ENCODE measurements at regions not wholly inside any gene's neighbourhood (a gene's known extent, or its start where the extent isn't known, plus 50 kb on each side); places are given as distances from the start of the nearest gene placed in this dataset.
"Not testable (repeated sequence)": the region's sequence is repeated elsewhere in the genome, so short reads cannot be mapped to it uniquely, and the experiment has no call there.

- no peak for DNase-seq
These were observed 348.9 kb upstream of the ISL1 start for GRCh38 chr5:51034222-51034901.

GRCh38 chr5:51039424-51040329, 343.6 kb upstream of the ISL1 start:
- no peak for DNase-seq

GRCh38 chr5:51043745-51044144, 339.5 kb upstream of the ISL1 start:
- no peak for DNase-seq

GRCh38 chr5:51047369-51047768, 335.9 kb upstream of the ISL1 start:
- no peak for DNase-seq

GRCh38 chr5:51053361-51053760, 329.9 kb upstream of the ISL1 start:
- DNase-seq: no peak

GRCh38 chr5:51060953-51061352, 322.3 kb upstream of the ISL1 start:
- DNase-seq: no peak

GRCh38 chr5:51072937-51073336, 310.3 kb upstream of the ISL1 start:
- no peak for DNase-seq

GRCh38 chr5:51082741-51083140, 300.5 kb upstream of the ISL1 start:
- no peak for DNase-seq

GRCh38 chr5:51091816-51092215, 291.4 kb upstream of the ISL1 start:
- no peak for DNase-seq

GRCh38 chr5:51095486-51095885, 287.8 kb upstream of the ISL1 start:
- DNase-seq: no peak

- DNase-seq: no peak
These were observed 286.4 kb upstream of the ISL1 start for GRCh38 chr5:51096859-51097258.

GRCh38 chr5:51099173-51099853, 283.9 kb upstream of the ISL1 start:
- DNase-seq: no peak

GRCh38 chr5:51104556-51104955, 278.7 kb upstream of the ISL1 start:
- DNase-seq: no peak

GRCh38 chr5:51109786-51110410, 273.4 kb upstream of the ISL1 start:
- no peak for DNase-seq

- no peak for DNase-seq
These were observed 252.0 kb upstream of the ISL1 start for GRCh38 chr5:51131266-51131665.

- no peak for DNase-seq
These were observed 245.1 kb upstream of the ISL1 start for GRCh38 chr5:51138164-51138563.

- no peak for DNase-seq
These were observed 234.8 kb upstream of the ISL1 start for GRCh38 chr5:51148437-51148836.

- DNase-seq: no peak
These were observed 227.0 kb upstream of the ISL1 start for GRCh38 chr5:51156222-51156621.

- DNase-seq: no peak
These were observed 226.4 kb upstream of the ISL1 start for GRCh38 chr5:51156838-51157237.

- DNase-seq: no peak
These were observed 224.1 kb upstream of the ISL1 start for GRCh38 chr5:51159164-51159563.

GRCh38 chr5:51159606-51160005, 223.6 kb upstream of the ISL1 start:
- no peak for DNase-seq

GRCh38 chr5:51162245-51162644, 221.0 kb upstream of the ISL1 start:
- DNase-seq: no peak

- DNase-seq: not testable (repeated sequence)
These were observed 217.6 kb upstream of the ISL1 start for GRCh38 chr5:51165621-51166020.

Measured in femur (tissue), 1 donor.